HepG2 (cell line): ENCODE measurements at regions not wholly inside any gene's neighbourhood (a gene's known extent, or its start where the extent isn't known, plus 50 kb on each side); places are given as distances from the start of the nearest gene placed in this dataset.

Source experiments
- BRF2 ChIP-seq: sonication (generic); formaldehyde crosslinking; IDR thresholded peaks from 2 replicates; pipeline ENCODE4 v1.8.1; 2022; ENCODE audit warnings: mild to moderate bottlenecking, missing genetic modification reagents
- EP300 ChIP-seq, 3 experiments: sonication (generic) in 1 of 3; formaldehyde crosslinking in 1 of 3; IDR thresholded peaks; 2 replicates each; pipeline versions ENCODE4 v1.5.1 to v1.6.1; 2011 to 2020; ENCODE audit warnings: low read depth in 2 of 3, low read length in 2 of 3, borderline replicate concordance in 1 of 3, improper control_type of control experiment in 1 of 3, mild to moderate bottlenecking in 1 of 3, missing genetic modification reagents in 1 of 3, moderate library complexity in 1 of 3
- SP2 ChIP-seq: sonication (generic); formaldehyde crosslinking; IDR thresholded peaks from 2 replicates; pipeline ENCODE4 v1.5.1; 2020; ENCODE audit warnings: mild to moderate bottlenecking, missing genetic modification reagents
- ZNF383 ChIP-seq: sonication (generic); formaldehyde crosslinking; IDR thresholded peaks from 2 replicates; pipeline ENCODE4 v1.4.0; 2020; ENCODE audit warnings: missing genetic modification reagents, mild to moderate bottlenecking, borderline replicate concordance

GRCh38 chr11:27907530-27907929 lies 200.4 kb downstream of the KIF18A start:
- TF ChIP-seq EP300 (IDR thresholded peaks at IDR 0.05; ENCODE audit: low read depth in 2 of 2, low read length in 2 of 2) (no peak), EP300 (CRISPR knock-in tag; IDR thresholded peaks at IDR 0.05; ENCODE audit: borderline replicate concordance) (no peak), ZNF383 (CRISPR knock-in tag) (no peak), SP2 (CRISPR knock-in tag) (no peak), BRF2 (CRISPR knock-in tag) (no peak)
